Ovary (tissue), 7 donors: ENCODE measurements at regions not wholly inside any gene's neighbourhood (a gene's known extent, or its start where the extent isn't known, plus 50 kb on each side); places are given as distances from the start of the nearest gene placed in this dataset.
"Not testable (repeated sequence)": the region's sequence is repeated elsewhere in the genome, so short reads cannot be mapped to it uniquely, and the experiment has no call there.

Source experiments
- DNase-seq, 5 donors: peaks; one replicate each; pipeline ENCODE4 v3.0.0-alpha.2; 2019 to 2020
- H3K27ac ChIP-seq, 2 donors: fragments of 200-600 bp; one replicate each; pipeline versions ENCODE4 v1.5.1 to v1.8.0; 2019 to 2022
- H3K27me3 ChIP-seq: fragments of 200-600 bp; one replicate; pipeline ENCODE4 v1.8.0; 2022
- H3K36me3 ChIP-seq: fragments of 200-600 bp; sonication (generic); one replicate; pipeline ENCODE4 v1.5.1; 2019
- H3K4me1 ChIP-seq: one replicate; pipeline ENCODE4 v1.8.1; 2013; ENCODE audit warnings: mild to moderate bottlenecking, moderate library complexity; ENCODE audit not compliant: insufficient read depth
- H3K4me3 ChIP-seq: fragments of 200-600 bp; sonication (generic); one replicate; pipeline ENCODE4 v1.5.1; 2017
- H3K9me3 ChIP-seq, 2 donors: fragments of 200-600 bp in 1 of 2; sonication (generic) in 1 of 2; one replicate each; pipeline versions ENCODE4 v1.5.1 to v1.8.1; 2013 to 2019; ENCODE audit warnings: mild to moderate bottlenecking in 1 of 2, moderate library complexity in 1 of 2
- EP300 ChIP-seq: sonication (generic); formaldehyde crosslinking; IDR thresholded peaks from one replicate; pipeline ENCODE4 v1.6.1; 2017; ENCODE audit warnings: antibody characterized with exemption
- POLR2A ChIP-seq: fragments of 450-650 bp; IDR thresholded peaks from one replicate; pipeline ENCODE4 v1.6.1; 2017; ENCODE audit warnings: antibody characterized with exemption, mild to moderate bottlenecking, moderate library complexity
- WGBS, 3 donors: extraction: QIAGEN DNeasy Blood & Tissue Kit in 1 of 3; methylation state at CpG; one replicate each; pipeline versions ENCODE4 v1.1.5 to v1.1.7; 2013 to 2017; 5-methylcytosine and 5-hydroxymethylcytosine counted together
- intact Hi-C, 4 donors: fragments of 100-400 bp; cut with DNase I; formaldehyde crosslinking; loops; one replicate each; pipeline versions ENCODE4 v1.11.0 to v1.15.1; 2022 to 2023
- TF ChIP-seq, protein P1 (sequence below), 3 donors: fragments of 450-650 bp in 2 of 3; fragments of 200-600 bp in 1 of 3; IDR thresholded peaks; one replicate each; pipeline versions ENCODE4 v1.5.1 to v1.8.0; 2016 to 2022; ENCODE audit warnings: antibody characterized with exemption in 3 of 3, mild to moderate bottlenecking in 1 of 3
- donor health status: DM: no; HTN: no; CAD: no; lungs with moderate emphysema.
- donor health status: DM: no; HTN: no; CAD: no.
- donor health status: Bipolar disorder and iron deficiency.
- donor health status: DM: no; HTN: no; CAD: no.
- donor health status: DM: yes; HTN: yes; CAD: no.

GRCh38 chr1:187073634-187074245, 245.0 kb downstream of the PLA2G4A start:
- H3K36me3 ChIP-seq, intact Hi-C loops, H3K4me3 ChIP-seq, H3K9me3 ChIP-seq, DNase-seq, H3K27ac ChIP-seq, H3K27me3 ChIP-seq, H3K4me1 ChIP-seq: not testable (repeated sequence)
- WGBS, 3 donors, result 92 to 97% (median 96%) methylated on average over 35 of the region's 35 CpGs

GRCh38 chr1:187074445-187075048, 245.8 kb downstream of the PLA2G4A start:
- Histone ChIP-seq H3K4me1 (no peaks in the 10 kb centered on the region), H3K36me3 (no peaks in the 10 kb centered on the region), H3K4me3 (no peak overlapping the region), H3K9me3 (no peaks in the 10 kb centered on the region), H3K27ac (no peak overlapping the region), H3K27me3 (no peaks in the 10 kb centered on the region)
- DNase-seq, result no peak
- 92 to 94% (median 94%) methylated on average over 10 of the region's 10 CpGs for WGBS, 3 donors
- TF ChIP-seq, protein P1, sequence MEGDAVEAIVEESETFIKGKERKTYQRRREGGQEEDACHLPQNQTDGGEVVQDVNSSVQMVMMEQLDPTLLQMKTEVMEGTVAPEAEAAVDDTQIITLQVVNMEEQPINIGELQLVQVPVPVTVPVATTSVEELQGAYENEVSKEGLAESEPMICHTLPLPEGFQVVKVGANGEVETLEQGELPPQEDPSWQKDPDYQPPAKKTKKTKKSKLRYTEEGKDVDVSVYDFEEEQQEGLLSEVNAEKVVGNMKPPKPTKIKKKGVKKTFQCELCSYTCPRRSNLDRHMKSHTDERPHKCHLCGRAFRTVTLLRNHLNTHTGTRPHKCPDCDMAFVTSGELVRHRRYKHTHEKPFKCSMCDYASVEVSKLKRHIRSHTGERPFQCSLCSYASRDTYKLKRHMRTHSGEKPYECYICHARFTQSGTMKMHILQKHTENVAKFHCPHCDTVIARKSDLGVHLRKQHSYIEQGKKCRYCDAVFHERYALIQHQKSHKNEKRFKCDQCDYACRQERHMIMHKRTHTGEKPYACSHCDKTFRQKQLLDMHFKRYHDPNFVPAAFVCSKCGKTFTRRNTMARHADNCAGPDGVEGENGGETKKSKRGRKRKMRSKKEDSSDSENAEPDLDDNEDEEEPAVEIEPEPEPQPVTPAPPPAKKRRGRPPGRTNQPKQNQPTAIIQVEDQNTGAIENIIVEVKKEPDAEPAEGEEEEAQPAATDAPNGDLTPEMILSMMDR (IDR thresholded peaks at IDR 0.05), result no peak
- TF ChIP-seq POLR2A (no peak), EP300 (no peak)
- intact Hi-C loops, result no loop called here

DNA sequence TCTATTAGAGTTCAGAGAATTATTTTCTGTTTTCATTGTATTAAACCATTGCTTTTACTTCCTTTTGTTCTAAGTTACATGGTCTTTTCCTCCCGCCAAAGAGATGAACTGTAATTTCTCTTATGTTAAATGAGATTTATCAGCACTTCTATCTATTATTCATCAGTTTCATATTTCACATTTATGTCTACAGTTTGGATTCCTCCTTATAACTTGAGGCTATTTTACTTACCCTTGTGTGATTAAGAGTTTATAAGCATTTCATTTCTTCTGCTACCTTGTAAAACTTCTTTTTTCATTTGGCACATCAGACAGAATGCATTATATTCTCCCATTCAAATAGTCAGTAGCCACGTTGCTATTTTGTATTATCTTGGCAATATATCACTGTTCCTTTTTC, 248.2 kb downstream of the PLA2G4A start:
- Histone ChIP-seq H3K4me3 (no peak overlapping the region), H3K27ac (no peak overlapping the region), H3K36me3 (no peaks in the 10 kb centered on the region), H3K4me1 (no peaks in the 10 kb centered on the region), H3K9me3 (no peaks in the 10 kb centered on the region), H3K27me3 (no peaks in the 10 kb centered on the region)
- TF ChIP-seq POLR2A, result no peak
- TF ChIP-seq, protein P1 (IDR thresholded peaks at IDR 0.05), result no peak
- no peak for TF ChIP-seq EP300
- WGBS, 3 donors, result 69 to 75% (median 73%) methylated on average over 2 of the region's 2 CpGs
- intact Hi-C loops, result no loop called here
- DNase-seq, result no peak

GRCh38 chr1:187078321-187078720, 249.6 kb downstream of the PLA2G4A start:
- Histone ChIP-seq H3K4me1 (no peaks in the 10 kb centered on the region), H3K9me3 (no peaks in the 10 kb centered on the region), H3K27me3 (no peaks in the 10 kb centered on the region), H3K27ac (no peak overlapping the region), H3K36me3 (no peaks in the 10 kb centered on the region), H3K4me3 (no peak overlapping the region)
- DNase-seq, result no peak
- TF ChIP-seq POLR2A, result no peak
- no peak for TF ChIP-seq EP300
- TF ChIP-seq, protein P1 (IDR thresholded peaks at IDR 0.05), result no peak
- intact Hi-C loops, result no loop called here
- 74 to 89% (median 87%) methylated on average over 3 of the region's 3 CpGs for WGBS, 3 donors

GRCh38 chr1:187078916-187079315, 250.2 kb downstream of the PLA2G4A start:
- H3K27me3 ChIP-seq, result no peaks in the 10 kb centered on the region
- H3K27ac ChIP-seq, result no peak overlapping the region
- no peaks in the 10 kb centered on the region for H3K36me3 ChIP-seq
- TF ChIP-seq POLR2A (no peak), EP300 (no peak)
- TF ChIP-seq, protein P1 (IDR thresholded peaks at IDR 0.05), result no peak
- H3K4me1 ChIP-seq, result no peaks in the 10 kb centered on the region
- intact Hi-C loops, result no loop called here
- H3K4me3 ChIP-seq, result no peak overlapping the region
- 33 to 37% (median 36%) methylated on average over 2 of the region's 2 CpGs for WGBS, 3 donors
- H3K9me3 ChIP-seq, result no peaks in the 10 kb centered on the region
- DNase-seq, result no peak
